HG02852 (cell line): ENCODE measurements at regions not wholly inside any gene's neighbourhood (a gene's known extent, or its start where the extent isn't known, plus 50 kb on each side); places are given as distances from the start of the nearest gene placed in this dataset.
"Not testable (repeated sequence)": the region's sequence is repeated elsewhere in the genome, so short reads cannot be mapped to it uniquely, and the experiment has no call there.

Experiments used
- ATAC-seq: cut with Tn5 transposase; IDR thresholded peaks from one replicate; pipeline ENCODE4 v1.9.1; 2021; ENCODE audit warnings: mild to moderate bottlenecking, moderate library complexity; ENCODE audit not compliant: unreplicated experiment

DNA sequence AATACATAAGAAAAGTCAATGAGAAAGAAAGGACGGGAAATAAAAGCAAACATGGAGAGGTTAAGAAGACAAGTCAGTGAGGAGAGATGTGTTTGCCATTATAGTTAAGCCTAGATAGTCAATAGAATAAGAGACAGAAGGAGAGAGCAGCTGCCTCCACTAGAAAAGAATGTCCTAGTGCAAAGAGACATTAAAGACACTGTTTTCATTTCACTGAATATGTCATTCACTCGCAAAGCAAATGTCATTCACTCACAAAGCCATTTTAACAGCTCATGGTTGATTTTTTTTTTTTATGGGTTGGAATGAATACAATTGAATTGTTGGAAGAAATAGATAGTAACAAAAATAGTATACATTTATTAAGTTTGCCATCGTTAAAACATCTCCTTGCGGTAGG, 1007.6 kb downstream of the DNAJB9 start:
- ATAC-seq, result no peak

DNA sequence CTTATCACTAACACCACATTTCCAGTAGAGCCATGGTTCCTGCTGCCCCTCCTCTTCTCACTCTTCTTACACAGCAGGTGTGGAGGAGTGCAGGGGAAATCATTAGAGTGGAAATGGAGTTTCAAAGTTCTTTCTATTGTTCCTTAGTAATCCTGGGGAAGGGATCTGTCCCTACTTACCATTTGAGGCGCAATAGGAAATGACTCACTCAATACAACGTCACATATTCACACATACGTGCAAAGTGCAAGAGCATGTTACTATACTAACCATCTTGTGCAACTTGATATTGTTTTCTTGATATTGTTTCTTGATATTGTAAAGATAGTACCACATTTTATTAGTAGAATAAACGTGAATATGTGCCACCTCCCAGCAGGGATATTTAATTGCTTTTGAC, 1010.2 kb downstream of the DNAJB9 start:
- ATAC-seq, result no peak

DNA sequence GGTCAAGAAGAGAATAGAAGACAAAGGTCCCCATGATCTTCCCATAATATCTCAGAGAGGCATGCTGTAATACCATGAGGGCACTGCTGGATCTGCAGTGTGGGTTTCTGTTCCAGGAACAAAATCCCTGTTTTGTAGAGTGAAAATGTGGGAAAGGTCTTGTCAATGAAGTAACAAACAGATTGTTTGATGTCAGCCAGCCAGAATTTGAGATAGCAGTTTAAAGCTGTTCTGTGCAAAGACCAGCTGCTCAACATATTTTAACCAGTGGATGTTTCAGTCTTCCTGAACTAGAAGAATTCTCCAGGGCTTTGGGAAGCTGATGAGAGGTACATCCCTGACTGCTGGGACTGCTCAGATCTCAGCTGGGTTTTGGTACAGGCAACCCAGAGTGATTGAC, 1012.5 kb downstream of the DNAJB9 start:
- ATAC-seq, result no peak

DNA sequence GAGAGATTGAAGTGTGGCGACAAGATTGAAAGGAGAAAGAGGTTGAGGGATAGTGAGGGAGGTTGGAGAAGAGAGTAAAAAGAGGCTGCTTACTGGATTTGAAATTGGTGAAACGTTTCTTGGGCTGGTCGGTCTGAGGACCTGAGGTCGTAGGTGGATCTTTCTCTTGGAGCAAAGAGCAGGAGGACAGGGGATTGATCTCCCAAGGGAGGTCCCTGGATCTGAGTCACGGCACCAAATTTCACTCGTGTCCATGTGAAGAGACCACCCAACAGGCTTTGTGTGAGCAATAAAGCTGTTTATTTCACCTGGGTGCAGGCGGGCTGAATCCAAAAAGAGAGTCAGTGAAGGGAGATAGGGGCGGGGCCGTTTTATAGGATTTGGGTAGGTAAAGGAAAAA, 1027.3 kb downstream of the DNAJB9 start:
- ATAC-seq, result not testable (repeated sequence)

DNA sequence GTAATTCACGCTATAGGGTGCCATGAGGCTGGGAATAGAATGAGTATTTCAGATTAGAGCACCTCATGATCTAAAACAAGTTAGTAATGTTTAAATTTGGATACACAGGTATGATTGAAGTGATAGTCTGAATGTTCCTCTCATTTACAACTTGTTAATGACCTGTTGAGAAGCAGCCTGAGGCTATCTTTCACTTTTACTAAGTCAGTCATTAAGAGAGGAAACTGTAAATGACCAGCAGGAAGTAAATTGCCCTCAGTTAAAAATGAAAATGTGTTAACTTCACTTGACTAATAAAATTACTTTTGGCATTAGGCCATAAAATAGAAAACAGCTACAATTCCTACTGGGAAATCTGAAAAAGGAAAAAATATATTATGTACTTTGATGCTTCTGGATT, 1042.0 kb downstream of the DNAJB9 start:
- ATAC-seq, result no peak

DNA sequence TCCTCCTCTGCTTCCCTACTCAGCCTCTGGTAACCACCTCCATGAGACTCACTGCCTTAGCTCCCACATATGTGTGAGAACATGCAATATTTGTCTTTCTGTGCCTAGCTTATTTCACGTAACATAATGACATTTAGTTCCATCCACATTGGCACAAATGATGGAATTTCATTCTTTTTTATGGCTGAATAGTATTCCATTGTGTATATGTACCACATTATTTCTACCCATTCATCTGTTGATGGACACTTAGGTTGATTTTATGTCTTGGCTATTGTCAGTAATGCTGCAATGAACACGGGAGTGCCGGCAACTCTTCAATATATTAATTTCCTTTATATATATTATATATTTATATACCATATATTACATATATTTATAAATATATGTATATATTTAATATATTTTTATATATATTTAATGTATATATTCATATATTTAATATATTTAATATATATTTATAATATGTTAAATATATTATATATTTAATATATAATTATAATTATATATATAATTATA, 1046.9 kb downstream of the DNAJB9 start:
- ATAC-seq, result no peak

DNA sequence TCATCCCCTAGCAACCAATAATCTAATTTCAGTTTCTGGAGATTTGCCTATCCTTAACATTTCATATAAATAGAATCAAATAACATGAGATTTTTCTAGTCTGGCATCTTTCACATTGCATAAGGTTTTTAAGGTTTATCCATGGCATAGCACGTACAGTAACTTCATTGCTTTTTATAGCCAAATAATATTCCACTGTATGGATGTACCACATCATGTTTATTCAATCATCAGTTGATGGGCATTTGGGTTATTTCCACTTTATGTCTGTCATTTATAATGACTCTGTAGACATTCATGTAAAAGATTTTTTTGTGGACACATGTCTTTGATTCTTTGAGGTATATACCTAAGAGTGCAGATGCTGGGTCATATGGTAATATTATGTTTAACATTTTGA, 1052.6 kb downstream of the DNAJB9 start:
- ATAC-seq, result no peak

DNA sequence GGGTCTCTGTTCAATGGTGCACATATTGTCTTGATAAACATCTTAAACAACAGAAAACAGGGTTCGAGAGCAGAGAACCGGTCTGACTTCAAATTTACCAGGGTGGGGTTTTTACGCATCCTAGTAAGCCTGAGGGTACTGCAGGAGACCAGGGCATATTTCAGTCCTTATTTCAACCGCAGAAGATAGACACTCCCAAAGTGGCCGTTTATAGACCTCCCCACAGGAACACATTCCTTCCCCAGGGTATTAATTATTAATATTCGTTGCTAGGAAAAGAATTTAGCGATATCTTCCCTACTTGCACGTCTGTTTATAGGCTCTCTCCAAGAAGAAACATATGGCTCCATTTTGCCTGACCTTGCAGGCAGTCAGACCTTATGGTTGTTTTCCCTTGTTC, 1063.2 kb downstream of the DNAJB9 start:
- ATAC-seq, result not testable (repeated sequence)

DNA sequence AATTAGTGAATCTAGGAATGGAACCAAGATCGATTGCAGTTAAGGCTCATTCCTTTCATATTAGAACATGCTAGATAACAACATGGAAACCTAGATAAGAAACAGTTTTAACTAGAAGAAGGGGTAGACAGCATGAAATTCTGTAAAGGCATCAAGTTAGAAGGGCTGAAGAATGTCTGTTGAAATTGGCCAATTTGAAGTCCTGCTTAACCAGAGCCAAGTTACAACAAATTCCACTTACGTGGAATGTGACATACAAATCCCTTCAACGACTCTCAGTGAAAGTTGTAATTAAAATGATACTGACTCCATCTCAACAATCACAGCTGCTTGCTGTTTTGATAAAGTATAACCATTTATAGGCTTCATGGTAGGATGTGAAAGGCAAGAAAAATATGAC, 1065.7 kb downstream of the DNAJB9 start:
- ATAC-seq, result no peak

DNA sequence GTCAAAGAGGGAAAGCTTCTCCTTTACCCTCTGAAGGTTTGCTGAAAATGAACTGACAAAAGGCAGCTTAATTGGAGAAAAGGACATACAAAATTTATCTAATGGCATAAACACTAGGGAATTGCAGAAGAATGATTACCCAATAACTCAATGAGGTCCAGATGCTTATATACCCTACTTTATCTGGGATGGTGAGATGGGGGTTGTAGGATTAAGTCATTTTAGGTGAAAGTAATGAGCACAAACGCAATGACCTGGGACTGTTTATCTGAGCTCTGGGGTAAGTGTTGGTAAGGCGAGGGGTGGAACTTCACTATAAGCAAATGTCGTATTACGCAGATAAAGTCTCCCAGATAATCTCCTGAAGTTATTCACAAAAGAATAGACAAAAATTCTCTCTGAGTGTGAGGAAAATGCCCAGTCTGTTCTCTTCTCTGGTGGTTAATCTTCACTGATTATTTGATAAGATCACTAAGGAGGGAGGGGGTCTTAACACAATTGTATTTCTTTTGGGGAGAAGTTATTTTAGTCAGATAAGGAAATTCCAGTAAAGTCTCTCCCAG, 1067.8 kb downstream of the DNAJB9 start:
- no peak for ATAC-seq

DNA sequence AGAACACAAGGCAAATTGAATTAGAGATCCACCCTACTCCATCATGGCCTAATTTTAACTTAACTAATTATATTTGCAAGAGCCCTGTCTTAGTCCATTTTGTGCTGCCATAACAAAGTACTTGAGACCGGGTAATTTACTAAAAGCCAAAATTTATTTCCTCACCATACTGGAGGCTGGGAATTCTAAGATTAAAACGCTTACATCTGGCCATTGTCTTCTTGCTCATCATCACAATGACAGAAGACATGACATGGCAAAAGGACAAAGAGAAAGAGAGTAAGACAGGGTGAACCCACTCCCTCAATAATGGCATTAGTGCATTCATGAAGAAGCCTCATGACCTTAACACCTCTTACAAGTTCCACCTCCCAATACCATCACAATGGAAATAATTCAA, 1068.6 kb downstream of the DNAJB9 start:
- ATAC-seq, result no peak

DNA sequence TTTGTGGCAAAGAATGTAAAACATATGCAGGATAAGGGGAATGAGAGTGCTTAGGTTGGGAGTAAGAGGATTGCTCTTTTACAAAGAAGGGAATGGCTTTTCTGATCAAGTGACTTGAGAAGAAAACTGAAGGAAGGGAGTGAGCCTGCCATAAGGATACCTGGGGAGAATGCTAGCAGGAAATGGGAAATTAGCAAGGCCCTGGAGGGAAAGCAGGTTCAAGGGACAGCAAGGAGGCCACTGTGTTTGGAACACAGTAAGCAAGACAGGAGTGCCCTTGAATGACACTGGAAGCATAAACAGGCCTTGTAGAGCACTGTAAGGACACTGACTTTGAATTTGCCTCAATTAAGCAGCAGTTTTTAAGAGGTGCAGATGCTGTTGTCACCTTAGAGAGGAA, 1069.9 kb downstream of the DNAJB9 start:
- no peak for ATAC-seq

DNA sequence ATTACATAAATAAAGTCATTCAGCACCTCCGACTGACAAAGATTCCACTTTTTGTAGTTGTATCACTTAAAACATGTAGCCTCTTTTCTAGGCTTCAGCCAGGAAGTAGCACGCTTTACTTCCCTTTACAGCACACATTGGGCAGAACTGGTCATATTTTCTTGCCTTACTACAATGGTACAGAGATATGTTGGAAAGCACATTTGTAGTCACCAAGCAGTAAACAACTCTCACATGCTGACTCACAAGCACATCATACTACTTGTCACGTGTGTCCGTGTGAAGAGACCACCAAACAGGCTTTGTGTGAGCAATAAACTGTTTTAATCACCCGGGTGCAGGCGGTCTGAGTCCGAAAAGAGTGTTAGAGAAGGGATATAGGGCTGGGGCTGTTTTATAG, 1071.8 kb downstream of the DNAJB9 start:
- ATAC-seq, result no peak

DNA sequence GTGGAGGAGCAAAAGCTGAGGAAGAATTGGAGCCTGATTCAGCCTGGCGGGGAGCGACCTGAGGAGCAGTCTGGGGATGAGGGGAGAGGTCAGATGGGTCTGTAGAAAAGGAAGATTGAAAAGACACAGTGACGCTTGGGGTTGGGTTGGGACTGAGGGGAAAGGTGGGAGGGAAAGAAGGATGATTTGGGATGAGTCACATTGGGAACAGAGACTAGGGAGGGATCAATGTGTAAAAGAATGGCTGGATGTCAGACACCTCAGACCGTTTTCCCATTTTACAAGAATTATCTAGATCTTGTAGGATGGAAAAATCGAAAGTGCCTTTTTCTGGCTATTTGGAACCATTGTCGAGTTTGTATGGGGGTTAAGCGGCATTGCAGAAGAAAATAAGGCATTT, 1076.5 kb downstream of the DNAJB9 start:
- no peak for ATAC-seq

DNA sequence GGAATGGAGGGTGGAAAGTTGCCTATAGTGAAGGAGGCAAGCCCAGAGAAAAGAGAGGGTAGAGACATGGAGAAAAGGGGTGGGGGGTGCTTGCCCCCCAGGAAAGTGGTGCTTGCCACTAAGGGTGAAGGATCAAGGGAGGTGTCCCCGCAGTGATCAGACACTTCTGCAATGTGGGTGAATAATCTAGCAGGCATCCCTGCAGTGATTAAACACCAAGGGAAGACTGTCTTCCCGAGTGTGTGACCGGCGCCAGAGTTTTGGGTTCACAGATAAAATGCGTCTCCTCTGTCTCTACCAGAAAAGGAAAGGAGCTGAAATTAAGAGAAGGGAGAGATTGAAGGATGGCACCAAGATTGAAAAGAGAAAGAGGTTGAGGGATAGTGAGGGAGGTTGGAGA, 1076.9 kb downstream of the DNAJB9 start:
- ATAC-seq, result not testable (repeated sequence)

DNA sequence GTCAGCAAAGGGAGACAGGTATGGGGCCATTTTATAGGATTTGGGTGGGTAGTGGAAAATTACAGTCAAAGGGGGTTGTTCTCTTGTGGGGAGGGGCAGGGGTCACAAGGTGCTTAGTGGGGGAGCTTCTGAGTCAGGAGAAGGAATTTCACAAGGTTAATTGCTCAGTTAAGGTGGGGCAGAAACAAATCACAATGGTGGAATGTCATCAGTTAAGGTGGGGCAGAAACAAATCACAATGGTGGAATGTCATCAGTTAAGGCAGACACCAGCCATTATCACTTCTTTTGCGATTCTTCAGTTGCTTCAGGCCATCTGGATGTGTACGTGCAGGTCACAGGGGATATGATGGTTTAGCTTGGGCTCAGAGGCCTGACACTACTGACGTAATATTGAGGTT, 1077.6 kb downstream of the DNAJB9 start:
- ATAC-seq, result not testable (repeated sequence)

DNA sequence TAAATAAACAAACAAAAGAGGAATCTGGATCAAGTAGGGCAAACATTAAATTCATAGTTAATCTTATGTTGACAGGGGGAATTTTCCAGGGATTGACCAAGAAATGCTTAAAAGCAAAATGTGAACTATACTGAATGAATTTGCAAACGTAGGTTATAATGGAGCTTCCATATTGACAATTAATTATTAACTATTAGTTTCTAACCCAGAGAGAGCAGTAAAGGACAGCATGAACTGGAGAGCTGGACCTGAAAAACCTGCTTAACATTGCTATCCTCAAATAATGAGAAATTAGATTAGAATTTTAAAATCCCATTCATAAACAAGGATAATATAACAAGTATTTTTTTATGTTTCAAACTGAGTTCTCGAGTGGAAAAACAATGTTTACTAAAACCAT, 1089.6 kb downstream of the DNAJB9 start:
- ATAC-seq, result no peak

DNA sequence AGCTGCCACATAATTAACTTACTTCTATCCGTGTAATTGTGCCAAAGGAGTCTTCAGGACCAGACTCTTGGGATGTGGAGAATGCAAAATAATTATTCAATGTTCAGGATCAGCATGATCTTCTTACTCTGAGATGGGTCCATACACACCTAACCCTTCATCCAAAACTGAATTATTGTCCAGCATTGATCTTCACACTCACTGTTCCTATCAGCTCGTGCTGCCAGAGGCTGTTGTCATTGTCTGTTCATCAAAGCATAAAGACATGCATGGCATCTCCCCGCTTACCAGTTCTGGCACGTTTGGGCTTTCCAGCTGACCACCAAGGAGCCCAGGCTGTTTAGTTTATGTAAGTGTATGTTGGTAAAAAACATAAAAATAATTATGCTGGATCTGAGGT, 1090.7 kb downstream of the DNAJB9 start:
- no peak for ATAC-seq

DNA sequence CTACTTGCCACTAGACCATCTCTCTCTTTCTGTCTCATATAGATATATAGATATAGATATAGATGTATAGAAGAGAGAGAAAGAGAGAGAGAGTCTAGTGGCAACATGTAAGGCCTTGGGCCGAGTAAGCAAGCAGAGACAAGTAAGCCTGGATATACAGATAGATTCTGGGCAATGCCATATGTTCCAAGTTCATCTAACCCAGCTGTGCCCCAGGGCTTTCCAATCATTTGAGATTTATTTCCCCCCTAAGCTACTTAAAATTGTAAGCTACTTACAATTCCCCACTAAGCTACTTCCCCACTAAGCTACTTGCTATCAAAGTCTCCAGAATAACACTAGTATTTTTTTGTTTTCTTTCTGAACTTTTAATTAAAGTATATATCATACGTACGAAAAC, 1094.1 kb downstream of the DNAJB9 start:
- ATAC-seq, result no peak

DNA sequence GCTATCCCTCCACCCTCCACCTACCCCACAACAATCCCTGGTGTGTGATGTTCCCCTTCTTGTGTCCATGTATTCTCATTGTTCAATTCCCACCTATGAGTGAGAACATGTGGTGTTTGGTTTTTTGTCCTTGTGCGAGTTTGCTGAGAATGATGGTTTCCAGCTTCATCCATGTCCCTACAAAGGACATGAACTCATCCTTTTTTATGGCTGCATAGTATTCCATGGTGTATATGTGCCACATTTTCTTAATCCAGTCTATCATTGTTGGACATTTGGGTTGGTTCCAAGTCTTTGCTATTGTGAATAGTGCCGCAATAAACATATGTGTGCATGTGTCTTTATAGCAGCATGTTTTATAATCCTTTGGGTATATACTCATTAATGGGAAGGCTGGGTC, 1117.6 kb downstream of the DNAJB9 start:
- not testable (repeated sequence) for ATAC-seq

DNA sequence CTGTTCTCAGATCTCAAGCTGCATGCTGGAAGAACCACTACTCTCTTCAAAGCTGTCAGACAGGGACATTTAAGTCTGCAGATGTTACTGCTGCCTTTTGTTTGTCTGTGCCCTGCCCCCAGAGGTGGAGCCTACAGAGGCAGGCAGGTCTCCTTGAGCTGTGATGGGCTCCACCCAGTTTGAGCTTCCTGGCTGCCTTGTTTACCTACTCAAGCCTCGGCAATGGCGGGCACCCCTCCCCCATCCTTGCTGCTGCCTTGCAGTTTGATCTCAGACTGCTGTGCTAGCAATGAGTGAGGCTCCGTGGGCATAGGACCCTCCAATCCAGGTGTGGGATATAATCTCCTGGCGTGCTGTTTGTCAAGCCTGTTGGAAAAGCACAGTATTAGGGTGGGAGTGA, 1122.9 kb downstream of the DNAJB9 start:
- ATAC-seq, result not testable (repeated sequence)

DNA sequence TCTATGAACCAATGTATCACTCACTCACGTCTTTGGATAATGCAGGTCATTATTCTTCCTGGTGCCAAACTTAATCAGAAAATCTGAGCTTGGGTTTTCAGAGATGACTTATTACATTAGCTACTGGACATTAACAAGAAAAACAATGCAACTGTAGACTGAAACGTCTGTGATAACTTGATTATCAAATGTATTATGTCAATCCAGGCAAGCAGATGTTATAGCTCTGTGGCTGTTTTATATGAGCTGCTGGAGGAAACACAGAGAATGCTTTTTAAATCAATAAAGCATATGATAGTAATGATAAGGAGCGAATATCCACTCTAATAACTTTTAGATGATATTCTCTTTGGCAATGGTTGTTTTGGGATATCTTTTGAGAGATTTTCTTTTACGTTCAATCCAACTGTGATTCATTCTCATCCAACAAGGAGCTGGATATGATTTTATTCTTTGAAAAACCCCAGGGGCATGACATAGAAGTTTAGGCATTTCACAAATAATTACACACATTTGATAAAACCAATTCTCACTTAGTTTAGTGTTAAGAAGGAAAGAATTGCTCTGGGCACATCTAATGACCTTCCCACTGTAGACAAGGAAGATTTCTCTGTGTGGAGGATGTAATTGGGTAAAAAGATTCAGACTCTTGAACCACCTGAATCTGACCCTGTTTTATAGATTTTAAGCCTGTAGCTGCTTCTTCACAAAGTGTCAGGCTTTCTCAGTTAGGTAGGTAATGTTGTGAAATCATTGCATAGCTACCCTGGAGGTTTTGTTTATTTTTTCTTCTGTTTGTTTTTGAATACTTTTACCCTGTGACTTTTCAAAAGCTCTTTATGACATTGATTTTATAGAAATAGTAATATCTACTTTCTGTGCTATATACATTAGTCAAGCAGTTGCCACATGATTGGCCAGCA, 1124.7 kb downstream of the DNAJB9 start:
- no peak for ATAC-seq
